SK-N-SH treated with all-trans-retinoic acid at 6 μM for 48 hours (cell line): ENCODE measurements at regions not wholly inside any gene's neighbourhood (a gene's known extent, or its start where the extent isn't known, plus 50 kb on each side); places are given as distances from the start of the nearest gene placed in this dataset.

Source experiments
- ATAC-seq: fragments of 200-7000 bp; cut with Tn5 transposase; 3 replicates; pipeline ENCODE4 v1.9.1; 2020; ENCODE audit warnings: mild to moderate bottlenecking, moderate library complexity
- ARNTL ChIP-seq: fragments of 450-650 bp; formaldehyde crosslinking; IDR thresholded peaks from 2 replicates; pipeline ENCODE4 v1.5.0; 2020; ENCODE audit warnings: low read depth, mild to moderate bottlenecking, moderate library complexity, borderline replicate concordance
- BACH2 ChIP-seq: fragments of 250-450 bp; sonication (Bioruptor Pico); IDR thresholded peaks from 2 replicates; pipeline ENCODE4 v1.9.0; 2021; ENCODE audit warnings: mild to moderate bottlenecking, borderline replicate concordance
- CSDC2 ChIP-seq: fragments of 250-450 bp; sonication (Bioruptor Pico); IDR thresholded peaks from 2 replicates; pipeline ENCODE4 v1.5.0; 2020; ENCODE audit warnings: mild to moderate bottlenecking, moderate library complexity
- GLIS3 ChIP-seq: fragments of 250-450 bp; sonication (Bioruptor Pico); IDR thresholded peaks from 2 replicates; pipeline ENCODE4 v1.5.0; 2020; ENCODE audit warnings: mild to moderate bottlenecking, moderate library complexity
- ISL1 ChIP-seq: fragments of 250-450 bp; sonication (Bioruptor Pico); IDR thresholded peaks from 2 replicates; pipeline ENCODE4 v2.1.2; 2022; ENCODE audit warnings: mild to moderate bottlenecking, moderate library complexity
- OSR1 ChIP-seq: fragments of 250-450 bp; sonication (Bioruptor Pico); IDR thresholded peaks from 2 replicates; pipeline ENCODE4 v1.8.0; 2022; ENCODE audit warnings: moderate library complexity, mild to moderate bottlenecking, inconsistent platforms
- PPARA ChIP-seq: fragments of 250-450 bp; sonication (Bioruptor Pico); IDR thresholded peaks from 2 replicates; pipeline ENCODE4 v1.5.0; 2020; ENCODE audit warnings: mild to moderate bottlenecking, borderline replicate concordance
- RARB ChIP-seq: fragments of 250-450 bp; sonication (Bioruptor Pico); IDR thresholded peaks from 2 replicates; pipeline ENCODE4 v1.8.0; 2021; ENCODE audit warnings: mild to moderate bottlenecking, moderate library complexity
- SNAI2 ChIP-seq: fragments of 250-450 bp; sonication (Bioruptor Pico); IDR thresholded peaks from 2 replicates; pipeline ENCODE4 v1.5.0; 2020; ENCODE audit warnings: mild to moderate bottlenecking, moderate library complexity
- TCF4 ChIP-seq: fragments of 250-450 bp; sonication (Bioruptor Pico); IDR thresholded peaks from 2 replicates; pipeline ENCODE4 v1.8.0; 2021; ENCODE audit warnings: mild to moderate bottlenecking, moderate library complexity, borderline replicate concordance
- TOX ChIP-seq: fragments of 250-450 bp; sonication (Bioruptor Pico); IDR thresholded peaks from 2 replicates; pipeline ENCODE4 v1.8.0; 2021; ENCODE audit warnings: mild to moderate bottlenecking, moderate library complexity, borderline replicate concordance
- ZC3H10 ChIP-seq: fragments of 250-450 bp; sonication (Bioruptor Pico); IDR thresholded peaks from 2 replicates; pipeline ENCODE4 v1.5.1; 2021; ENCODE audit warnings: mild to moderate bottlenecking, moderate library complexity
- ZFP30 ChIP-seq: fragments of 450-650 bp; formaldehyde crosslinking; IDR thresholded peaks from 2 replicates; pipeline ENCODE4 v1.5.0; 2022; ENCODE audit warnings: mild to moderate bottlenecking, moderate library complexity
- ZNF565 ChIP-seq: fragments of 450-650 bp; formaldehyde crosslinking; conservative IDR thresholded peaks from 2 replicates; pipeline ENCODE4 v1.5.0; 2020; ENCODE audit warnings: low read depth, mild to moderate bottlenecking, moderate library complexity
- ZNF8 ChIP-seq: fragments of 450-650 bp; formaldehyde crosslinking; IDR thresholded peaks from 2 replicates; pipeline ENCODE4 v1.5.0; 2020; ENCODE audit warnings: mild to moderate bottlenecking, moderate library complexity
- TF ChIP-seq, protein P1 (sequence below): fragments of 250-450 bp; sonication (Bioruptor Pico); IDR thresholded peaks from 2 replicates; pipeline ENCODE4 v1.8.0; 2021; ENCODE audit warnings: low read depth, mild to moderate bottlenecking, moderate library complexity, borderline replicate concordance
- TF ChIP-seq, protein P2 (sequence below): fragments of 250-450 bp; sonication (Bioruptor Pico); IDR thresholded peaks from 2 replicates; pipeline ENCODE4 v1.8.0; 2020; ENCODE audit warnings: mild to moderate bottlenecking, moderate library complexity, borderline replicate concordance
- TF ChIP-seq, protein P3 (sequence below): fragments of 250-450 bp; sonication (Bioruptor Pico); IDR thresholded peaks from 2 replicates; pipeline ENCODE4 v1.5.1; 2021; ENCODE audit warnings: mild to moderate bottlenecking, moderate library complexity
- TF ChIP-seq, protein P4 (sequence below): fragments of 250-450 bp; sonication (Bioruptor Pico); IDR thresholded peaks from 2 replicates; pipeline ENCODE4 v1.5.0; 2020; ENCODE audit warnings: mild to moderate bottlenecking, moderate library complexity
- TF ChIP-seq, protein P5 (sequence below): fragments of 250-450 bp; sonication (Bioruptor Pico); IDR thresholded peaks from 2 replicates; pipeline ENCODE4 v1.5.1; 2020; ENCODE audit warnings: low read depth, mild to moderate bottlenecking, moderate library complexity

DNA sequence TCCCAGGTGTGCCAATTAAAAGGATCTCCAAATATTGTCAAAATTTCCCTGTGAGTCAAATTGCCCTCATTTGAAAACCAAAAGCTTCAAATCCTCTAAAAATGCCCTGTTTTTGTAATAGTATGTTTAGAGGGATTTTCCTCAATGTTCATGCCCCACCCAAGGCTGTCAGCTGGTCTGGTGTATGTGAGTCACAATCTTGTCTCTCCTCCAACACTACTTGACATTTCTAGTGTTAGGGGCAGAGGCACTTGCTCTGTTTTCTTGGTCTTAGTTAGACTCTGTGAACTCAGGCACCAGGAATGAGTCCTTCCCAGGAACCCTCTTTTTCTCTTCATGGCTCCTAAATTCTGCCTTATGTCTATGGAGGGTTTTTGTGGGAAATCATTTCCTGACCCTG is 634.8 kb downstream of the KCNJ2 start:
- TF ChIP-seq RARB (CRISPR knock-in tag) = no peak
- no peak for TF ChIP-seq TOX (CRISPR knock-in tag)
- TF ChIP-seq ISL1 (CRISPR knock-in tag) = no peak
- no peak for TF ChIP-seq ARNTL (CRISPR knock-in tag)
- no peak for TF ChIP-seq PPARA (CRISPR knock-in tag)
- TF ChIP-seq GLIS3 = no peak
- TF ChIP-seq, protein P1, sequence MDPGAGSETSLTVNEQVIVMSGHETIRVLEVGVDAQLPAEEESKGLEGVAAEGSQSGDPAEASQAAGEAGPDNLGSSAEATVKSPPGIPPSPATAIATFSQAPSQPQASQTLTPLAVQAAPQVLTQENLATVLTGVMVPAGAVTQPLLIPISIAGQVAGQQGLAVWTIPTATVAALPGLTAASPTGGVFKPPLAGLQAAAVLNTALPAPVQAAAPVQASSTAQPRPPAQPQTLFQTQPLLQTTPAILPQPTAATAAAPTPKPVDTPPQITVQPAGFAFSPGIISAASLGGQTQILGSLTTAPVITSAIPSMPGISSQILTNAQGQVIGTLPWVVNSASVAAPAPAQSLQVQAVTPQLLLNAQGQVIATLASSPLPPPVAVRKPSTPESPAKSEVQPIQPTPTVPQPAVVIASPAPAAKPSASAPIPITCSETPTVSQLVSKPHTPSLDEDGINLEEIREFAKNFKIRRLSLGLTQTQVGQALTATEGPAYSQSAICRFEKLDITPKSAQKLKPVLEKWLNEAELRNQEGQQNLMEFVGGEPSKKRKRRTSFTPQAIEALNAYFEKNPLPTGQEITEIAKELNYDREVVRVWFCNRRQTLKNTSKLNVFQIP (CRISPR knock-in tag) = no peak
- no peak for TF ChIP-seq ZNF565 (CRISPR knock-in tag)
- TF ChIP-seq CSDC2 (CRISPR knock-in tag) = no peak
- TF ChIP-seq, protein P2, sequence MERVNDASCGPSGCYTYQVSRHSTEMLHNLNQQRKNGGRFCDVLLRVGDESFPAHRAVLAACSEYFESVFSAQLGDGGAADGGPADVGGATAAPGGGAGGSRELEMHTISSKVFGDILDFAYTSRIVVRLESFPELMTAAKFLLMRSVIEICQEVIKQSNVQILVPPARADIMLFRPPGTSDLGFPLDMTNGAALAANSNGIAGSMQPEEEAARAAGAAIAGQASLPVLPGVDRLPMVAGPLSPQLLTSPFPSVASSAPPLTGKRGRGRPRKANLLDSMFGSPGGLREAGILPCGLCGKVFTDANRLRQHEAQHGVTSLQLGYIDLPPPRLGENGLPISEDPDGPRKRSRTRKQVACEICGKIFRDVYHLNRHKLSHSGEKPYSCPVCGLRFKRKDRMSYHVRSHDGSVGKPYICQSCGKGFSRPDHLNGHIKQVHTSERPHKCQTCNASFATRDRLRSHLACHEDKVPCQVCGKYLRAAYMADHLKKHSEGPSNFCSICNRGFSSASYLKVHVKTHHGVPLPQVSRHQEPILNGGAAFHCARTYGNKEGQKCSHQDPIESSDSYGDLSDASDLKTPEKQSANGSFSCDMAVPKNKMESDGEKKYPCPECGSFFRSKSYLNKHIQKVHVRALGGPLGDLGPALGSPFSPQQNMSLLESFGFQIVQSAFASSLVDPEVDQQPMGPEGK (CRISPR knock-in tag) = no peak
- TF ChIP-seq, protein P3, sequence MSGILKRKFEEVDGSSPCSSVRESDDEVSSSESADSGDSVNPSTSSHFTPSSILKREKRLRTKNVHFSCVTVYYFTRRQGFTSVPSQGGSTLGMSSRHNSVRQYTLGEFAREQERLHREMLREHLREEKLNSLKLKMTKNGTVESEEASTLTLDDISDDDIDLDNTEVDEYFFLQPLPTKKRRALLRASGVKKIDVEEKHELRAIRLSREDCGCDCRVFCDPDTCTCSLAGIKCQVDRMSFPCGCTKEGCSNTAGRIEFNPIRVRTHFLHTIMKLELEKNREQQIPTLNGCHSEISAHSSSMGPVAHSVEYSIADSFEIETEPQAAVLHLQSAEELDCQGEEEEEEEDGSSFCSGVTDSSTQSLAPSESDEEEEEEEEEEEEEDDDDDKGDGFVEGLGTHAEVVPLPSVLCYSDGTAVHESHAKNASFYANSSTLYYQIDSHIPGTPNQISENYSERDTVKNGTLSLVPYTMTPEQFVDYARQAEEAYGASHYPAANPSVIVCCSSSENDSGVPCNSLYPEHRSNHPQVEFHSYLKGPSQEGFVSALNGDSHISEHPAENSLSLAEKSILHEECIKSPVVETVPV (CRISPR knock-in tag) = no peak
- TF ChIP-seq, protein P4, sequence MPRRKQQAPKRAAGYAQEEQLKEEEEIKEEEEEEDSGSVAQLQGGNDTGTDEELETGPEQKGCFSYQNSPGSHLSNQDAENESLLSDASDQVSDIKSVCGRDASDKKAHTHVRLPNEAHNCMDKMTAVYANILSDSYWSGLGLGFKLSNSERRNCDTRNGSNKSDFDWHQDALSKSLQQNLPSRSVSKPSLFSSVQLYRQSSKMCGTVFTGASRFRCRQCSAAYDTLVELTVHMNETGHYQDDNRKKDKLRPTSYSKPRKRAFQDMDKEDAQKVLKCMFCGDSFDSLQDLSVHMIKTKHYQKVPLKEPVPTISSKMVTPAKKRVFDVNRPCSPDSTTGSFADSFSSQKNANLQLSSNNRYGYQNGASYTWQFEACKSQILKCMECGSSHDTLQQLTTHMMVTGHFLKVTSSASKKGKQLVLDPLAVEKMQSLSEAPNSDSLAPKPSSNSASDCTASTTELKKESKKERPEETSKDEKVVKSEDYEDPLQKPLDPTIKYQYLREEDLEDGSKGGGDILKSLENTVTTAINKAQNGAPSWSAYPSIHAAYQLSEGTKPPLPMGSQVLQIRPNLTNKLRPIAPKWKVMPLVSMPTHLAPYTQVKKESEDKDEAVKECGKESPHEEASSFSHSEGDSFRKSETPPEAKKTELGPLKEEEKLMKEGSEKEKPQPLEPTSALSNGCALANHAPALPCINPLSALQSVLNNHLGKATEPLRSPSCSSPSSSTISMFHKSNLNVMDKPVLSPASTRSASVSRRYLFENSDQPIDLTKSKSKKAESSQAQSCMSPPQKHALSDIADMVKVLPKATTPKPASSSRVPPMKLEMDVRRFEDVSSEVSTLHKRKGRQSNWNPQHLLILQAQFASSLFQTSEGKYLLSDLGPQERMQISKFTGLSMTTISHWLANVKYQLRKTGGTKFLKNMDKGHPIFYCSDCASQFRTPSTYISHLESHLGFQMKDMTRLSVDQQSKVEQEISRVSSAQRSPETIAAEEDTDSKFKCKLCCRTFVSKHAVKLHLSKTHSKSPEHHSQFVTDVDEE (CRISPR knock-in tag) = no peak
- no peak for TF ChIP-seq TCF4 (CRISPR knock-in tag)
- TF ChIP-seq ZFP30 (CRISPR knock-in tag) = no peak
- no peak for TF ChIP-seq ZC3H10 (CRISPR knock-in tag)
- TF ChIP-seq, protein P5, sequence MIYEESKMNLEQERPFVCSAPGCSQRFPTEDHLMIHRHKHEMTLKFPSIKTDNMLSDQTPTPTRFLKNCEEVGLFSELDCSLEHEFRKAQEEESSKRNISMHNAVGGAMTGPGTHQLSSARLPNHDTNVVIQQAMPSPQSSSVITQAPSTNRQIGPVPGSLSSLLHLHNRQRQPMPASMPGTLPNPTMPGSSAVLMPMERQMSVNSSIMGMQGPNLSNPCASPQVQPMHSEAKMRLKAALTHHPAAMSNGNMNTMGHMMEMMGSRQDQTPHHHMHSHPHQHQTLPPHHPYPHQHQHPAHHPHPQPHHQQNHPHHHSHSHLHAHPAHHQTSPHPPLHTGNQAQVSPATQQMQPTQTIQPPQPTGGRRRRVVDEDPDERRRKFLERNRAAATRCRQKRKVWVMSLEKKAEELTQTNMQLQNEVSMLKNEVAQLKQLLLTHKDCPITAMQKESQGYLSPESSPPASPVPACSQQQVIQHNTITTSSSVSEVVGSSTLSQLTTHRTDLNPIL (CRISPR knock-in tag) = no peak
- TF ChIP-seq BACH2 (CRISPR knock-in tag) = no peak
- TF ChIP-seq OSR1 (CRISPR knock-in tag) = no peak
- TF ChIP-seq, all 23 proteins: peak for 0
- ATAC-seq = no peak

DNA sequence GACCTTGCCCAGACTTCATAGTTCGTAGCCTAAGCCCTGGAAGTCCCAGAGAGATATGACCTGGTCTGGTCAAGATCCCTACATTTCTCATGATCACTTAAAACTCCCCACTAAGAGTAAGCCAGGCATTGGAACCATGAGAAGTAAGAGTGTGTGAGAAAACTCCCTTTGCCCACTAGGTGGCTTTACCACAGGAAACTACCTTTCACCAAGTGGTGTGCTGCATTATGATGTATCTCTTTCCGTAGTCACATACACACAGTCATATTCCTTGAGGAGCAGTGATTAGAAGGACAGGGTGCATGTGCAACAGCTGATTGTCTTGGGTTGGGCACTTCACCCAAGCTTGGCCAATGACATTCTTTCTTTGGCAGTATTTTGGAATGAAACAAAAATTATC is 639.3 kb downstream of the KCNJ2 start:
- TF ChIP-seq PPARA (CRISPR knock-in tag) (no peak), ZC3H10 (CRISPR knock-in tag) (no peak), GLIS3 (no peak), ZNF8 (CRISPR knock-in tag) (no peak), ZNF565 (CRISPR knock-in tag) (no peak), ARNTL (CRISPR knock-in tag) (no peak)
- TF ChIP-seq, protein P5 (CRISPR knock-in tag) = no peak
- ATAC-seq = peak; percentile 67

DNA sequence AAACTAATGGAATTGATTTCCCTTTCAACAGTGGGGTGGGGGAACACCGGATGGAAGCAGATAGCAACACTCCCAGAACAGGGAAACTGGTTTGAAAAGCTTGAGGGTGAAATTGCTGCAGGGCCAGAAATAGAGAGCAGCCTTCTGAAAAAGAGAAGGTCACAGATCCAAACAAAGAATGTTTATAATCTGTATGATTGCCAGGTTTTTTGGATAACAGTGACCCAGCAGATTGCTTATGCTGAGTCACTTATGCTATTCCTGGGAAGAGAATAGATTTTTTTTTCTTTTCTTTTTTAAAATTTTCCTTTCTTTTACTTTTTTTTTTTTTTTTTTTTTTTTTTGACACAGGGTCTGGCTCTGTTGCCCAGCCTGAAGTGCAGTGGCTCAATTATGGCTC is 641.3 kb downstream of the KCNJ2 start:
- TF ChIP-seq ZNF8 (CRISPR knock-in tag) (no peak), SNAI2 (CRISPR knock-in tag) (no peak), OSR1 (CRISPR knock-in tag) (no peak), TOX (CRISPR knock-in tag) (no peak), CSDC2 (CRISPR knock-in tag) (no peak)
- TF ChIP-seq, protein P5 (CRISPR knock-in tag) = no peak
- TF ChIP-seq, protein P1 (CRISPR knock-in tag) = no peak
- ATAC-seq = no peak
